ENCODE measurements at regions not wholly inside any gene's neighbourhood (a gene's known extent, or its start where the extent isn't known, plus 50 kb on each side); places are given as distances from the start of the nearest gene placed in this dataset.

GRCh38 chr7:47083476-47084250 is 498.2 kb downstream of the TNS3 start:
- intact Hi-C loops (cut with DNase I): loop anchor here in 1 of 2 donors (10.0 kb wide), 1 partner anchor 319 kb away; no protein-coding TSS in a partner anchor
- H3K27ac ChIP-seq: no peak overlapping the region
- no peaks in the 10 kb centered on the region for H3K9me3 ChIP-seq (replicated peaks in 1 of 3)
- H3K4me3 ChIP-seq: no peak overlapping the region
- no peaks in the 10 kb centered on the region for H3K27me3 ChIP-seq
- H3K4me1 ChIP-seq (replicated peaks in 1 of 2): no peaks in the 10 kb centered on the region
- TF ChIP-seq POLR2A (IDR thresholded peaks at IDR 0.05): no peak
- no peaks in the 10 kb centered on the region for H3K36me3 ChIP-seq (replicated peaks in 1 of 2)
- no peak for DNase-seq
- 88 to 93% (median 93%) methylated on average over 7 of the region's 7 CpGs for whole genome bisulfite sequencing, 4 donors

- 70 to 82% (median 78%) methylated on average over 3 of the region's 3 CpGs for WGBS, 4 donors
These were observed 501.1 kb downstream of the TNS3 start for GRCh38 chr7:47080816-47081215.

GRCh38 chr7:47078241-47078640 is 503.7 kb downstream of the TNS3 start:
- no peaks in the 10 kb centered on the region for H3K27me3 ChIP-seq
- 80 to 89% (median 85%) methylated on average over 2 of the region's 2 CpGs for WGBS, 4 donors
- no peaks in the 10 kb centered on the region for H3K4me1 ChIP-seq (replicated peaks in 1 of 2)
- TF ChIP-seq POLR2A (IDR thresholded peaks at IDR 0.05): no peak
- no peak for TF ChIP-seq CTCF (IDR thresholded peaks at IDR 0.05)
- DNase-seq: no peak
- intact Hi-C loops (cut with DNase I): no loop called here
- H3K4me3 ChIP-seq: no peak overlapping the region
- no peaks in the 10 kb centered on the region for H3K36me3 ChIP-seq (replicated peaks in 1 of 2)
- no peak overlapping the region for H3K27ac ChIP-seq
- no peaks in the 10 kb centered on the region for H3K9me3 ChIP-seq (replicated peaks in 1 of 3)

More at GRCh38 chr7:47080816-47081215, 501.1 kb downstream of the TNS3 start:
- Histone ChIP-seq H3K36me3 (replicated peaks in 1 of 2) (no peaks in the 10 kb centered on the region), H3K9me3 (replicated peaks in 1 of 3) (no peaks in the 10 kb centered on the region), H3K4me3 (no peak overlapping the region), H3K27ac (no peak overlapping the region), H3K27me3 (no peaks in the 10 kb centered on the region), H3K4me1 (replicated peaks in 1 of 2) (no peaks in the 10 kb centered on the region)
- DNase-seq: peak in 1 of 7 donors; percentile 23
- TF ChIP-seq CTCF (IDR thresholded peaks at IDR 0.05) (no peak), POLR2A (IDR thresholded peaks at IDR 0.05) (no peak)
- intact Hi-C loops (cut with DNase I): loop anchor here in 1 of 2 donors (10.0 kb wide), 1 partner anchor 316 kb away; no protein-coding TSS in a partner anchor

GRCh38 chr7:47074702-47075153 is 507.2 kb downstream of the TNS3 start:
- DNase-seq: no peak
- intact Hi-C loops (cut with DNase I): no loop called here

More at GRCh38 chr7:47074702-47075153, 507.2 kb downstream of the TNS3 start:
- H3K9me3 ChIP-seq (replicated peaks in 1 of 3): no peaks in the 10 kb centered on the region
- no peaks in the 10 kb centered on the region for H3K27me3 ChIP-seq
- no peaks in the 10 kb centered on the region for H3K4me1 ChIP-seq (replicated peaks in 1 of 2)
- TF ChIP-seq CTCF (IDR thresholded peaks at IDR 0.05) (no peak), POLR2A (IDR thresholded peaks at IDR 0.05) (no peak)
- no peak overlapping the region for H3K4me3 ChIP-seq
- no peaks in the 10 kb centered on the region for H3K36me3 ChIP-seq (replicated peaks in 1 of 2)
- H3K27ac ChIP-seq: no peak overlapping the region
- WGBS, 4 donors: 54 to 60% (median 58%) methylated on average over 2 of the region's 2 CpGs

Data from adrenal gland (tissue), 9 donors.